Liver (tissue), 8 donors: ENCODE measurements at regions not wholly inside any gene's neighbourhood (a gene's known extent, or its start where the extent isn't known, plus 50 kb on each side); places are given as distances from the start of the nearest gene placed in this dataset.

Source experiments
- DNase-seq: peaks from one replicate; pipeline ENCODE4 v3.0.0-alpha.2; 2017; ENCODE audit warnings: low spot score
- H3K27ac ChIP-seq, 2 donors: one replicate each; pipeline ENCODE4 v1.7.0; 2013; ENCODE audit warnings: inconsistent platforms in 2 of 2, low read length in 2 of 2, control low read depth in 1 of 2, low read depth in 1 of 2, mild to moderate bottlenecking in 1 of 2
- H3K27me3 ChIP-seq, 4 donors: one replicate each; pipeline versions ENCODE4 v1.6.1 to v1.7.0; 2013; ENCODE audit warnings: low read length in 3 of 4, inconsistent platforms in 1 of 4, mild to moderate bottlenecking in 1 of 4, moderate library complexity in 1 of 4; ENCODE audit not compliant: control insufficient read depth in 4 of 4, insufficient read depth in 4 of 4
- H3K36me3 ChIP-seq, 4 donors: one replicate each; pipeline versions ENCODE4 v1.6.1 to v1.7.0; 2013; ENCODE audit warnings: low read length in 3 of 4, mild to moderate bottlenecking in 3 of 4, low read depth in 1 of 4, moderate library complexity in 1 of 4; ENCODE audit not compliant: control insufficient read depth in 4 of 4, insufficient read depth in 3 of 4
- H3K4me1 ChIP-seq, 4 donors: one replicate each; pipeline versions ENCODE4 v1.6.1 to v1.7.0; 2013; ENCODE audit warnings: low read length in 3 of 4, mild to moderate bottlenecking in 3 of 4, moderate library complexity in 1 of 4; ENCODE audit not compliant: control insufficient read depth in 4 of 4, insufficient read depth in 4 of 4
- H3K4me3 ChIP-seq, 3 donors: one replicate each; pipeline versions ENCODE4 v1.6.1 to v1.7.0; 2013; ENCODE audit warnings: low read length in 3 of 3, control low read depth in 1 of 3, low read depth in 1 of 3, mild to moderate bottlenecking in 1 of 3
- H3K9ac ChIP-seq, 2 donors: one replicate each; pipeline ENCODE4 v1.7.0; 2013; ENCODE audit warnings: low read length in 2 of 2, mild to moderate bottlenecking in 2 of 2, moderate library complexity in 2 of 2, control low read depth in 1 of 2, low read depth in 1 of 2
- H3K9me3 ChIP-seq, 4 donors: one replicate each; pipeline versions ENCODE4 v1.6.1 to v1.7.0; 2013; ENCODE audit warnings: low read length in 3 of 4; ENCODE audit not compliant: control insufficient read depth in 4 of 4
- EGR1 ChIP-seq, 2 donors: IDR thresholded peaks; 2 replicates each; pipeline ENCODE4 v1.6.1; 2016 to 2018; ENCODE audit warnings: antibody characterized with exemption in 2 of 2, low read depth in 2 of 2
- FOXA1 ChIP-seq: IDR thresholded peaks from 2 replicates; pipeline ENCODE4 v1.6.1; 2016; ENCODE audit warnings: antibody characterized with exemption
- FOXA2 ChIP-seq: IDR thresholded peaks from 2 replicates; pipeline ENCODE4 v1.6.1; 2016; ENCODE audit warnings: antibody characterized with exemption
- GABPA ChIP-seq, 2 donors: IDR thresholded peaks in 1 of 2; conservative IDR thresholded peaks in 1 of 2; 2 replicates each; pipeline ENCODE4 v1.6.1; 2016; ENCODE audit warnings: antibody characterized with exemption in 2 of 2, mild to moderate bottlenecking in 1 of 2, moderate library complexity in 1 of 2
- HNF4A ChIP-seq, 2 donors: conservative IDR thresholded peaks; 2 replicates each; pipeline ENCODE4 v1.6.1; 2016; ENCODE audit warnings: antibody characterized with exemption in 2 of 2, mild to moderate bottlenecking in 2 of 2
- HNF4G ChIP-seq: IDR thresholded peaks from 2 replicates; pipeline ENCODE4 v1.6.1; 2016; ENCODE audit warnings: antibody characterized with exemption
- NR2F2 ChIP-seq: IDR thresholded peaks from 2 replicates; pipeline ENCODE4 v1.6.1; 2016; ENCODE audit warnings: antibody characterized with exemption
- RXRA ChIP-seq, 2 donors: IDR thresholded peaks; 2 replicates each; pipeline ENCODE4 v1.6.1; 2017 to 2018; ENCODE audit warnings: antibody characterized with exemption in 2 of 2, mild to moderate bottlenecking in 1 of 2
- SP1 ChIP-seq: IDR thresholded peaks from 2 replicates; pipeline ENCODE4 v1.6.1; 2018; ENCODE audit warnings: antibody characterized with exemption, mild to moderate bottlenecking
- TAF1 ChIP-seq: conservative IDR thresholded peaks from 2 replicates; pipeline ENCODE4 v1.6.1; 2016; ENCODE audit warnings: antibody characterized with exemption, mild to moderate bottlenecking
- YY1 ChIP-seq: IDR thresholded peaks from 2 replicates; pipeline ENCODE4 v1.6.1; 2016; ENCODE audit warnings: antibody characterized with exemption, mild to moderate bottlenecking
- WGBS: extraction: QIAGEN DNeasy Blood & Tissue Kit; methylation state at CpG from one replicate; pipeline ENCODE4 v1.1.7; 2013; 5-methylcytosine and 5-hydroxymethylcytosine counted together
- TF ChIP-seq, protein P1 (sequence below): IDR thresholded peaks from 2 replicates; pipeline ENCODE4 v1.6.1; 2016; ENCODE audit warnings: antibody characterized with exemption, mild to moderate bottlenecking
- TF ChIP-seq, protein P2 (sequence below): IDR thresholded peaks from 2 replicates; pipeline ENCODE4 v1.6.1; 2016; ENCODE audit warnings: antibody characterized with exemption
- TF ChIP-seq, protein P3 (sequence below): IDR thresholded peaks from 2 replicates; pipeline ENCODE4 v1.6.1; 2016; ENCODE audit warnings: antibody characterized with exemption
- TF ChIP-seq, protein P4 (sequence below): IDR thresholded peaks from 2 replicates; pipeline ENCODE4 v1.6.1; 2016; ENCODE audit warnings: antibody characterized with exemption
- TF ChIP-seq, protein P5 (sequence below): fragments of 150-350 bp; IDR thresholded peaks from 2 replicates; pipeline ENCODE4 v1.5.1; 2017; ENCODE audit warnings: improper control_type of control experiment, low read depth, low read length; ENCODE audit not compliant: missing input control
- donor health status: healthy.
- donor health status: healthy.
- donor health status: healthy.
- donor health status: healthy.
- donor health status: healthy.

DNA sequence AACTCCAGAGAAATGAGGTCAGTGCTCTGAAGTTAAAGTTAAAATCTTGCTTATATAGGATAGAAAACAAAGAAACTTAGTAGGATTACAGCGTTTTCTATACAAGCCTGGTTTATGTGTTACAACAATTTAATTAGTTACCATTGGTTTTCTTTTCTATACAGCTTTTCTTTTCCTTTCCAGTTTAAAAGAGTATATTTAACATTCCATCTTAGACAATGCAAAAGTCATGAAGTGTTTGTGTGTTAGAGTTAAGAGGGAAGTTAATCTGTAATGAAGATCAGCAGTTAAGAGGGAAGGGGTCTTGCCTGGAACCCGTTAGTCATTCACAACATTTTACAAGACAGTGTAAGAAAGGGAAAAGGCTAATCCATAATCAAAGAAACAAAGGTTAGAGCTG, 338.3 kb downstream of the OTUD1 start:
- WGBS, result 27% methylated on average over 2 of the region's 2 CpGs
- Histone ChIP-seq H3K9me3 (no peaks in the 10 kb centered on the region), H3K4me3 (no peak overlapping the region), H3K27me3 (no peaks in the 10 kb centered on the region), H3K36me3 (no peaks in the 10 kb centered on the region), H3K9ac (no peak overlapping the region), H3K27ac (no peak overlapping the region), H3K4me1 (no peaks in the 10 kb centered on the region)
- no peak for TF ChIP-seq YY1
- no peak for TF ChIP-seq EGR1 (IDR thresholded peaks at IDR 0.05; ENCODE audit: low read depth in 2 of 2)
- TF ChIP-seq, protein P1, sequence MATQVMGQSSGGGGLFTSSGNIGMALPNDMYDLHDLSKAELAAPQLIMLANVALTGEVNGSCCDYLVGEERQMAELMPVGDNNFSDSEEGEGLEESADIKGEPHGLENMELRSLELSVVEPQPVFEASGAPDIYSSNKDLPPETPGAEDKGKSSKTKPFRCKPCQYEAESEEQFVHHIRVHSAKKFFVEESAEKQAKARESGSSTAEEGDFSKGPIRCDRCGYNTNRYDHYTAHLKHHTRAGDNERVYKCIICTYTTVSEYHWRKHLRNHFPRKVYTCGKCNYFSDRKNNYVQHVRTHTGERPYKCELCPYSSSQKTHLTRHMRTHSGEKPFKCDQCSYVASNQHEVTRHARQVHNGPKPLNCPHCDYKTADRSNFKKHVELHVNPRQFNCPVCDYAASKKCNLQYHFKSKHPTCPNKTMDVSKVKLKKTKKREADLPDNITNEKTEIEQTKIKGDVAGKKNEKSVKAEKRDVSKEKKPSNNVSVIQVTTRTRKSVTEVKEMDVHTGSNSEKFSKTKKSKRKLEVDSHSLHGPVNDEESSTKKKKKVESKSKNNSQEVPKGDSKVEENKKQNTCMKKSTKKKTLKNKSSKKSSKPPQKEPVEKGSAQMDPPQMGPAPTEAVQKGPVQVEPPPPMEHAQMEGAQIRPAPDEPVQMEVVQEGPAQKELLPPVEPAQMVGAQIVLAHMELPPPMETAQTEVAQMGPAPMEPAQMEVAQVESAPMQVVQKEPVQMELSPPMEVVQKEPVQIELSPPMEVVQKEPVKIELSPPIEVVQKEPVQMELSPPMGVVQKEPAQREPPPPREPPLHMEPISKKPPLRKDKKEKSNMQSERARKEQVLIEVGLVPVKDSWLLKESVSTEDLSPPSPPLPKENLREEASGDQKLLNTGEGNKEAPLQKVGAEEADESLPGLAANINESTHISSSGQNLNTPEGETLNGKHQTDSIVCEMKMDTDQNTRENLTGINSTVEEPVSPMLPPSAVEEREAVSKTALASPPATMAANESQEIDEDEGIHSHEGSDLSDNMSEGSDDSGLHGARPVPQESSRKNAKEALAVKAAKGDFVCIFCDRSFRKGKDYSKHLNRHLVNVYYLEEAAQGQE, result no peak
- TF ChIP-seq, protein P2, sequence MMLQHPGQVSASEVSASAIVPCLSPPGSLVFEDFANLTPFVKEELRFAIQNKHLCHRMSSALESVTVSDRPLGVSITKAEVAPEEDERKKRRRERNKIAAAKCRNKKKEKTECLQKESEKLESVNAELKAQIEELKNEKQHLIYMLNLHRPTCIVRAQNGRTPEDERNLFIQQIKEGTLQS, result no peak
- TF ChIP-seq, protein P3, sequence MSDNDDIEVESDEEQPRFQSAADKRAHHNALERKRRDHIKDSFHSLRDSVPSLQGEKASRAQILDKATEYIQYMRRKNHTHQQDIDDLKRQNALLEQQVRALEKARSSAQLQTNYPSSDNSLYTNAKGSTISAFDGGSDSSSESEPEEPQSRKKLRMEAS, result no peak
- TF ChIP-seq SP1, result no peak
- no peak for TF ChIP-seq FOXA2
- TF ChIP-seq RXRA (IDR thresholded peaks at IDR 0.05), result no peak
- TF ChIP-seq NR2F2, result no peak
- TF ChIP-seq HNF4G, result no peak
- TF ChIP-seq, protein P4, sequence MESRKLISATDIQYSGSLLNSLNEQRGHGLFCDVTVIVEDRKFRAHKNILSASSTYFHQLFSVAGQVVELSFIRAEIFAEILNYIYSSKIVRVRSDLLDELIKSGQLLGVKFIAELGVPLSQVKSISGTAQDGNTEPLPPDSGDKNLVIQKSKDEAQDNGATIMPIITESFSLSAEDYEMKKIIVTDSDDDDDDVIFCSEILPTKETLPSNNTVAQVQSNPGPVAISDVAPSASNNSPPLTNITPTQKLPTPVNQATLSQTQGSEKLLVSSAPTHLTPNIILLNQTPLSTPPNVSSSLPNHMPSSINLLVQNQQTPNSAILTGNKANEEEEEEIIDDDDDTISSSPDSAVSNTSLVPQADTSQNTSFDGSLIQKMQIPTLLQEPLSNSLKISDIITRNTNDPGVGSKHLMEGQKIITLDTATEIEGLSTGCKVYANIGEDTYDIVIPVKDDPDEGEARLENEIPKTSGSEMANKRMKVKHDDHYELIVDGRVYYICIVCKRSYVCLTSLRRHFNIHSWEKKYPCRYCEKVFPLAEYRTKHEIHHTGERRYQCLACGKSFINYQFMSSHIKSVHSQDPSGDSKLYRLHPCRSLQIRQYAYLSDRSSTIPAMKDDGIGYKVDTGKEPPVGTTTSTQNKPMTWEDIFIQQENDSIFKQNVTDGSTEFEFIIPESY, result no peak
- no peak for TF ChIP-seq FOXA1
- no peak for TF ChIP-seq GABPA (IDR thresholded peaks at IDR 0.05 in 1 of 2, conservative IDR thresholded peaks at IDR 0.05 in 1 of 2)
- TF ChIP-seq, protein P5, sequence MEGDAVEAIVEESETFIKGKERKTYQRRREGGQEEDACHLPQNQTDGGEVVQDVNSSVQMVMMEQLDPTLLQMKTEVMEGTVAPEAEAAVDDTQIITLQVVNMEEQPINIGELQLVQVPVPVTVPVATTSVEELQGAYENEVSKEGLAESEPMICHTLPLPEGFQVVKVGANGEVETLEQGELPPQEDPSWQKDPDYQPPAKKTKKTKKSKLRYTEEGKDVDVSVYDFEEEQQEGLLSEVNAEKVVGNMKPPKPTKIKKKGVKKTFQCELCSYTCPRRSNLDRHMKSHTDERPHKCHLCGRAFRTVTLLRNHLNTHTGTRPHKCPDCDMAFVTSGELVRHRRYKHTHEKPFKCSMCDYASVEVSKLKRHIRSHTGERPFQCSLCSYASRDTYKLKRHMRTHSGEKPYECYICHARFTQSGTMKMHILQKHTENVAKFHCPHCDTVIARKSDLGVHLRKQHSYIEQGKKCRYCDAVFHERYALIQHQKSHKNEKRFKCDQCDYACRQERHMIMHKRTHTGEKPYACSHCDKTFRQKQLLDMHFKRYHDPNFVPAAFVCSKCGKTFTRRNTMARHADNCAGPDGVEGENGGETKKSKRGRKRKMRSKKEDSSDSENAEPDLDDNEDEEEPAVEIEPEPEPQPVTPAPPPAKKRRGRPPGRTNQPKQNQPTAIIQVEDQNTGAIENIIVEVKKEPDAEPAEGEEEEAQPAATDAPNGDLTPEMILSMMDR, result no peak
- TF ChIP-seq TAF1, result no peak
- DNase-seq, result no peak

DNA sequence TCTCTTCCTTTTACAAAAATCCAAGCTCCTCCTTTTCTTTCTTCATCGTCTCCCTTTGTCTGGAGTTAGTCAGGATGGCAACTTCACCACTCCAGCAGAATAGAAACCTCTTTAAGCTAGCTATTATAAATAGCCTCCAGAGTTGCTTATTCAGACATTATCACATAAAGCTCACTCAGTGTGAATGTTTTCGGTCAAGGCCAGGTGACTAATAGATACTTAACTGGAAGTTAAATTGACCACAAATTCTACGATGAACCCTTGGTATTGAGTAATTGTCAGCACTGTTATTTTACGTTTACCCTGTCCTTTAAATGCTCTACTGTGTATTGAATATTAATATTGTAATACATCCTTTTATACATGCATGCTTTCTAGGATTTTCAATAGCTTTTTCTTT, 340.4 kb downstream of the OTUD1 start:
- Histone ChIP-seq H3K4me1 (no peaks in the 10 kb centered on the region), H3K9me3 (no peaks in the 10 kb centered on the region), H3K27me3 (no peaks in the 10 kb centered on the region), H3K9ac (no peak overlapping the region), H3K36me3 (no peaks in the 10 kb centered on the region), H3K4me3 (no peak overlapping the region), H3K27ac (no peak overlapping the region)
- no peak for DNase-seq
- WGBS, result 57% methylated on average over 4 of the region's 4 CpGs
- TF ChIP-seq HNF4A (conservative IDR thresholded peaks at IDR 0.05) (no peak), RXRA (IDR thresholded peaks at IDR 0.05) (no peak), HNF4G (no peak)
- TF ChIP-seq, protein P1, result no peak
